Trophoblast cell (in vitro differentiated cells and primary cell): ENCODE measurements at regions not wholly inside any gene's neighbourhood (a gene's known extent, or its start where the extent isn't known, plus 50 kb on each side); places are given as distances from the start of the nearest gene placed in this dataset.
A peak's percentile ranks its signal among the peaks of the same experiment; 100 is the strongest.

ENCODE experiments used
- DNase-seq, 2 donors: peaks; one replicate each; pipeline ENCODE4 v3.0.0-alpha.2; 2016
- H2AFZ ChIP-seq: 2 replicates; pipeline ENCODE4 v1.6.1; 2013; ENCODE audit warnings: low read length, moderate library complexity, mild to moderate bottlenecking; ENCODE audit not compliant: insufficient read depth, poor library complexity
- H2AK5ac ChIP-seq: 2 replicates; pipeline ENCODE4 v1.6.1; 2013; ENCODE audit warnings: mild to moderate bottlenecking, low read length
- H2BK120ac ChIP-seq: 2 replicates; pipeline ENCODE4 v1.6.1; 2013; ENCODE audit warnings: low read length, mild to moderate bottlenecking, moderate library complexity; ENCODE audit not compliant: insufficient read depth, poor library complexity
- H2BK12ac ChIP-seq: 2 replicates; pipeline ENCODE4 v1.6.1; 2013; ENCODE audit warnings: mild to moderate bottlenecking, low read length, moderate library complexity
- H2BK5ac ChIP-seq: 2 replicates; pipeline ENCODE4 v1.6.1; 2013; ENCODE audit warnings: low read length, low read depth, moderate library complexity, mild to moderate bottlenecking; ENCODE audit not compliant: poor library complexity
- H3K14ac ChIP-seq: 2 replicates; pipeline ENCODE4 v1.6.1; 2013; ENCODE audit warnings: mild to moderate bottlenecking, low read length
- H3K18ac ChIP-seq: 2 replicates; pipeline ENCODE4 v1.6.1; 2013; ENCODE audit warnings: mild to moderate bottlenecking, low read length
- H3K23ac ChIP-seq: 2 replicates; pipeline ENCODE4 v1.6.1; 2013; ENCODE audit warnings: low read length
- H3K27ac ChIP-seq: 2 replicates; pipeline ENCODE4 v1.5.1; 2013; ENCODE audit warnings: low read depth, mild to moderate bottlenecking, inconsistent platforms, low read length, moderate library complexity
- H3K27me3 ChIP-seq: 2 replicates; pipeline ENCODE4 v1.6.1; 2013; ENCODE audit warnings: inconsistent platforms, mild to moderate bottlenecking, low read length, moderate library complexity; ENCODE audit not compliant: insufficient read depth
- H3K36me3 ChIP-seq, 2 experiments: 1 replicate in 1 of 2; 2 replicates in 1 of 2; pipeline ENCODE4 v1.6.1; 2013; ENCODE audit warnings: low read length in 2 of 2, mild to moderate bottlenecking in 2 of 2, moderate library complexity in 1 of 2; ENCODE audit not compliant: insufficient read depth in 2 of 2, control insufficient read depth in 1 of 2
- H3K4ac ChIP-seq: 2 replicates; pipeline ENCODE4 v1.6.1; 2013; ENCODE audit warnings: low read depth, mild to moderate bottlenecking, low read length, moderate library complexity
- H3K4me1 ChIP-seq, 2 experiments: 1 replicate in 1 of 2; 2 replicates in 1 of 2; pipeline ENCODE4 v1.6.1; 2013; ENCODE audit warnings: low read length in 2 of 2, mild to moderate bottlenecking in 2 of 2, moderate library complexity in 1 of 2; ENCODE audit not compliant: insufficient read depth in 2 of 2, control insufficient read depth in 1 of 2
- H3K4me2 ChIP-seq: 2 replicates; pipeline ENCODE4 v1.6.1; 2013; ENCODE audit warnings: inconsistent platforms, mild to moderate bottlenecking, low read length, moderate library complexity
- H3K4me3 ChIP-seq: 2 replicates; pipeline ENCODE4 v1.5.1; 2013; ENCODE audit warnings: mild to moderate bottlenecking, low read depth, low read length, inconsistent platforms
- H3K79me1 ChIP-seq: one replicate; pipeline ENCODE4 v1.6.1; 2013; ENCODE audit warnings: low read length
- H3K79me2 ChIP-seq: 2 replicates; pipeline ENCODE4 v1.6.1; 2013; ENCODE audit warnings: low read length, mild to moderate bottlenecking; ENCODE audit not compliant: control insufficient read depth, insufficient read depth, poor library complexity
- H3K9ac ChIP-seq: 2 replicates; pipeline ENCODE4 v1.6.1; 2013; ENCODE audit warnings: mild to moderate bottlenecking, low read length
- H3K9me3 ChIP-seq: 2 replicates; pipeline ENCODE4 v1.6.1; 2013; ENCODE audit warnings: low read depth, mild to moderate bottlenecking, control low read depth, inconsistent platforms, low read length; ENCODE audit not compliant: insufficient read depth
- H4K12ac ChIP-seq: 2 replicates; pipeline ENCODE4 v1.6.1; 2013; ENCODE audit warnings: low read depth, mild to moderate bottlenecking, low read length, moderate library complexity
- H4K8ac ChIP-seq: 2 replicates; pipeline ENCODE4 v1.6.1; 2013; ENCODE audit warnings: low read depth, mild to moderate bottlenecking, low read length, moderate library complexity
- H4K91ac ChIP-seq: one replicate; pipeline ENCODE4 v1.6.1; 2013; ENCODE audit warnings: low read depth, mild to moderate bottlenecking, low read length, moderate library complexity
- WGBS: extraction: QIAGEN DNeasy Blood & Tissue Kit; methylation state at CpG from one replicate; pipeline ENCODE4 v1.1.7; 2013; ENCODE audit warnings: missing lambda C conversion rate; ENCODE audit not compliant: insufficient read length, insufficient coverage; ENCODE audit errors: extremely low coverage; 5-methylcytosine and 5-hydroxymethylcytosine counted together

GRCh38 chr11:70746351-70746750 is 348.0 kb downstream of the CTTN start:
- H3K4me3 ChIP-seq: no peak overlapping the region
- H3K9ac ChIP-seq: no peak overlapping the region
- no peak overlapping the region for H2BK120ac ChIP-seq
- no peak overlapping the region for H3K18ac ChIP-seq
- H3K4me2 ChIP-seq: no peak overlapping the region
- H3K27me3 ChIP-seq: no peaks in the 10 kb centered on the region
- no peak overlapping the region for H4K12ac ChIP-seq
- DNase-seq: no peak
- no CpG with 5 or more reads among the region's 11 CpGs for WGBS
- no peak overlapping the region for H3K23ac ChIP-seq
- no peaks in the 10 kb centered on the region for H3K36me3 ChIP-seq
- H2AK5ac ChIP-seq: no peak overlapping the region
- no peak overlapping the region for H3K14ac ChIP-seq
- no peak overlapping the region for H2AFZ ChIP-seq
- no peaks in the 10 kb centered on the region for H3K79me2 ChIP-seq
- H3K4me1 ChIP-seq: peaks cover 7 to 11% of the 10 kb centered on the region in 2 experiments
- H2BK12ac ChIP-seq: no peak overlapping the region
- no peak overlapping the region for H3K27ac ChIP-seq
- peaks cover 13% of the 10 kb centered on the region for H3K9me3 ChIP-seq
- H4K91ac ChIP-seq: no peak overlapping the region
- no peak overlapping the region for H3K4ac ChIP-seq
- no peak overlapping the region for H2BK5ac ChIP-seq
- no peak overlapping the region for H4K8ac ChIP-seq
- H3K79me1 ChIP-seq: no peaks in the 10 kb centered on the region

DNA sequence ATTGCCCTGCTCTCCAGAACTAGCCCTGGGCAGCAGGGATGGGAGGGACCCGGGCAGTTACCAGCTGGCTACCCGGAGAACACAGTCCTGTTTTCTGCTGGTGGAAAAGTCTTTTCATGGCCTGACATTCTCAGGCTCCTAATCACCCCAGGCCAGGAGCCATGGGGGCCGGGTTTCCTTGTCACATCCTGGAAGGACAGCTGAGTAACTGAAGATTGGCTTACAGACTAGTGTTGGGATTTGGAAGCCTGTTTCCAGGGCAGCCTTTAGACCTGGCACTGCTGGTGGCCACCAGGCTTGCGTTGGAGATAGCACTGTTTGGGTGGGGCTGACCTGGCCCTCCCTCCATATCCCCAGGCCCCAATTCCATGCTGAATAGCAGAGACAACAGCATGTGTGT is 349.0 kb downstream of the CTTN start:
- no peaks in the 10 kb centered on the region for H3K79me1 ChIP-seq

DNA sequence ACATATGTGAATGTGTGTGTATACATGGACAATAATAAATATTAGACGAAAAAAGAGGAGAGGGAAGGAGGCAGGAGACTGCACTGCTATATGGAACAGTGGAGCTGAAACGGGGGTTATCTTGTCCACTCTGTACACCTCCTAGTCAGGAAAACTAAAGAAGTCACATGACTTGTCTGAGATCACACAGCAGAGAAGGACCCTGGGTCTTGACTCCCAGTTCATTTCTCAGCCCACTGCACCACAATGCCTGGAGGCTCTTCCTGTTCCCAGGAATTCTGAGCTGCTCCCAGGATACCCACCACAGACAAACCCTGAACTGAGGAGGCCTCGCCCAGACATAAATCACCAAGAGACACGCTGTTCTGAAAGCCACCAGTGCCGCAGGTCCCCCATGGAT is 349.6 kb downstream of the CTTN start:
- no CpG with 5 or more reads among the region's 5 CpGs for WGBS
- Histone ChIP-seq H3K4me3 (no peak overlapping the region), H2BK5ac (no peak overlapping the region), H3K4me1 (peaks cover 2% of the 10 kb centered on the region in 2 experiments), H2AK5ac (no peak overlapping the region), H3K4me2 (no peak overlapping the region), H3K23ac (no peak overlapping the region), H3K4ac (no peak overlapping the region), H3K27ac (no peak overlapping the region), H4K91ac (no peak overlapping the region), H3K79me1 (no peaks in the 10 kb centered on the region), H3K36me3 (no peaks in the 10 kb centered on the region), H3K18ac (no peak overlapping the region), H3K79me2 (no peaks in the 10 kb centered on the region), H3K14ac (no peak overlapping the region), H2BK120ac (no peak overlapping the region), H3K9me3 (peaks cover 12% of the 10 kb centered on the region), H3K9ac (no peak overlapping the region), H2AFZ (no peak overlapping the region), H4K8ac (no peak overlapping the region), H4K12ac (no peak overlapping the region), H2BK12ac (no peak overlapping the region), H3K27me3 (no peaks in the 10 kb centered on the region)
- DNase-seq: no peak

More for the DNA sequence above, 349.0 kb downstream of the CTTN start:
- H3K18ac ChIP-seq: no peak overlapping the region
- no peak overlapping the region for H2BK12ac ChIP-seq
- H3K79me2 ChIP-seq: no peaks in the 10 kb centered on the region
- H4K12ac ChIP-seq: no peak overlapping the region
- WGBS: no CpG with 5 or more reads among the region's 4 CpGs
- no peak overlapping the region for H2AK5ac ChIP-seq
- no peak overlapping the region for H3K23ac ChIP-seq
- no peaks in the 10 kb centered on the region for H3K36me3 ChIP-seq
- no peak overlapping the region for H2BK120ac ChIP-seq
- no peak overlapping the region for H3K9ac ChIP-seq
- peaks cover 7 to 8% of the 10 kb centered on the region in 2 experiments for H3K4me1 ChIP-seq
- H2AFZ ChIP-seq: no peak overlapping the region
- H2BK5ac ChIP-seq: no peak overlapping the region
- no peaks in the 10 kb centered on the region for H3K27me3 ChIP-seq
- no peak overlapping the region for H4K8ac ChIP-seq
- H3K27ac ChIP-seq: no peak overlapping the region
- DNase-seq: peak; percentile 39 to 67
- peaks cover 13% of the 10 kb centered on the region for H3K9me3 ChIP-seq
- H3K4ac ChIP-seq: no peak overlapping the region
- H3K14ac ChIP-seq: no peak overlapping the region
- H3K4me3 ChIP-seq: no peak overlapping the region
- no peak overlapping the region for H4K91ac ChIP-seq
- no peak overlapping the region for H3K4me2 ChIP-seq

DNA sequence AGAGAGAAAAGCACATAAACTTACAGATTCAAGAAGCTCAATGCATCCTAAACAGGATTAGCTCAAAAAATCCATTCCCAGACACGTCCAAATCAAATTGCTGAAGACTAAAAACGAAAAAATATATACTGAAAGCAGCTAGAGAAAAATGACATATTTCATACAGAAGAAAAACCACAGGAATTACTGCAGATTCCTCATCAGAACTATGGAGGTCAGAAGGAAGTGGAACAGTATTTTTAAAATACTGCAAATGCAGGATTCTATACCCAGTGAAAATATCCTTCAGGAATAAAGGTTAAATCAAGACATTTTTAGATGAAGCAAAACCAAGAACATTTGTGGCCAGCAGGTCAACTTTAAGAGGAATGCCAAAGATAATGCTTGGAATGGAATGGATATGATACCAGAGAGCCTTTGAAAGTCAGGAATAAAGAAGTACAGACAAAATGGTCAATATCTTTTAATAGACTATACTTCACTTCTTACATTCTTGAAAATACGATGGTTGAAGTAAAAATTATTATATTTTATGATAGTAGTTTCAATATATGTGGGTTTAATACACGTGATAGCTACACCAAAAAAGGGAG is 352.9 kb downstream of the CTTN start:
- no peak overlapping the region for H2BK12ac ChIP-seq
- H3K9me3 ChIP-seq: peaks cover 11% of the 10 kb centered on the region
- H3K36me3 ChIP-seq: no peaks in the 10 kb centered on the region
- H3K79me2 ChIP-seq: no peaks in the 10 kb centered on the region
- no peak overlapping the region for H3K23ac ChIP-seq
- no peak overlapping the region for H2AFZ ChIP-seq
- H3K4me2 ChIP-seq: no peak overlapping the region
- no peak overlapping the region for H4K8ac ChIP-seq
- no peak overlapping the region for H3K18ac ChIP-seq
- H3K9ac ChIP-seq: no peak overlapping the region
- H3K4me3 ChIP-seq: no peak overlapping the region
- H2BK5ac ChIP-seq: no peak overlapping the region
- H3K14ac ChIP-seq: no peak overlapping the region
- no peaks in the 10 kb centered on the region for H3K79me1 ChIP-seq
- H4K12ac ChIP-seq: no peak overlapping the region
- no peak overlapping the region for H3K4ac ChIP-seq
- WGBS: no CpG with 5 or more reads among the region's 4 CpGs
- DNase-seq: peak in 1 of 2 donors; percentile 13
- no peak overlapping the region for H4K91ac ChIP-seq
- no peak overlapping the region for H3K27ac ChIP-seq
- no peaks in the 10 kb centered on the region for H3K27me3 ChIP-seq
- no peak overlapping the region for H2AK5ac ChIP-seq
- H3K4me1 ChIP-seq: no peaks in the 10 kb centered on the region
- no peak overlapping the region for H2BK120ac ChIP-seq
